ENCODE measurements at regions not wholly inside any gene's neighbourhood (a gene's known extent, or its start where the extent isn't known, plus 50 kb on each side); places are given as distances from the start of the nearest gene placed in this dataset.

DNA sequence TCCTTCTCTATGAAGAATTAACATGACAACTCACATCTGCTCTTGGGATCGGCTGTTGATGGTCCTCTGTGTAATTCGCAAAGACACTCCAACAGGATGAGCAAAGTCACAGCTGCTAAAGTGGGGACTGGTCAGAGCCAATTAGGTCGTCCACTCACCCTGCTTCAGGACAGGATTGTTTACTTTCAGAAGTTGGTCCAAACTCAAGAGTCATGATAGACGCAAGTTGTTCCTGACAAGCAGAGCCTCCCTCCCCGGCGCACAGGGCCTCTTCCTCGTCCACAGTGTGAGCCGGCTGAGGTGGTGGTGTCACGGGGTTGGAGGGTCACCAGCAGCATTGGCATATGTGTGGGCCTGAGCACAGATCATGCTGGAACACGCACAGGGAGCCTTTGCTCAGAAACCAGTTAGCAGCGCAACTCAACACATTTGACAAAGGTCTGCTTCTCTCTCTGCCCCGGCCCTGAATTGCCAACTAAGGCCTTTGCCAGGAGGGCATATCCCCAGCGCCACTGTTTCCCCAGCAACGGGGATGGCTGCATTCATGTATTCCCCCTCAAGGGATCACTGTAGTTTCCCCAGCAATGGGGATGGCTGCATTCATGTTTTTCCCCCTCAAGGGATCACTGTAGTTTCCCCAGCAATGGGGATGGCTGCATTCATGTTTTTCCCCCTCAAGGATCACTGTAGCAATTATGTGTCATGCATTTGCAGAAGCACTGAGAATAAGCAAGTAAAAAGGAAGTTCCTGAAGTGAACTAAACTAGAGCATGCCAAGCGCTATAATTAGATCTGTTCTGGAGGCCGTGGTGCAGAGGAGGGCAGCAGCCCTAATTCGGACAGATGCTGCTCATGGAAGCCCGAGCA is 111.7 kb downstream of the THBS2 start:
- TF ChIP-seq, protein P1, sequence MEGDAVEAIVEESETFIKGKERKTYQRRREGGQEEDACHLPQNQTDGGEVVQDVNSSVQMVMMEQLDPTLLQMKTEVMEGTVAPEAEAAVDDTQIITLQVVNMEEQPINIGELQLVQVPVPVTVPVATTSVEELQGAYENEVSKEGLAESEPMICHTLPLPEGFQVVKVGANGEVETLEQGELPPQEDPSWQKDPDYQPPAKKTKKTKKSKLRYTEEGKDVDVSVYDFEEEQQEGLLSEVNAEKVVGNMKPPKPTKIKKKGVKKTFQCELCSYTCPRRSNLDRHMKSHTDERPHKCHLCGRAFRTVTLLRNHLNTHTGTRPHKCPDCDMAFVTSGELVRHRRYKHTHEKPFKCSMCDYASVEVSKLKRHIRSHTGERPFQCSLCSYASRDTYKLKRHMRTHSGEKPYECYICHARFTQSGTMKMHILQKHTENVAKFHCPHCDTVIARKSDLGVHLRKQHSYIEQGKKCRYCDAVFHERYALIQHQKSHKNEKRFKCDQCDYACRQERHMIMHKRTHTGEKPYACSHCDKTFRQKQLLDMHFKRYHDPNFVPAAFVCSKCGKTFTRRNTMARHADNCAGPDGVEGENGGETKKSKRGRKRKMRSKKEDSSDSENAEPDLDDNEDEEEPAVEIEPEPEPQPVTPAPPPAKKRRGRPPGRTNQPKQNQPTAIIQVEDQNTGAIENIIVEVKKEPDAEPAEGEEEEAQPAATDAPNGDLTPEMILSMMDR (IDR thresholded peaks at IDR 0.05), result no peak
- no peak for TF ChIP-seq POLR2A (IDR thresholded peaks at IDR 0.05)
